NCI-H460 (cell line): ENCODE measurements at regions not wholly inside any gene's neighbourhood (a gene's known extent, or its start where the extent isn't known, plus 50 kb on each side); places are given as distances from the start of the nearest gene placed in this dataset.

Experiments used
- DNase-seq: peaks from one replicate; pipeline ENCODE4 v3.0.0-alpha.2; 2016; ENCODE audit warnings: low read depth; ENCODE audit errors: extremely low read depth
- small RNA-seq, 2 experiments: library from RNA; depleted of rRNA; stranded (forward); fragments of <200 nt; gene quantifications; one replicate each; pipeline ENCODE3, GENCODE V24; 2014

DNA sequence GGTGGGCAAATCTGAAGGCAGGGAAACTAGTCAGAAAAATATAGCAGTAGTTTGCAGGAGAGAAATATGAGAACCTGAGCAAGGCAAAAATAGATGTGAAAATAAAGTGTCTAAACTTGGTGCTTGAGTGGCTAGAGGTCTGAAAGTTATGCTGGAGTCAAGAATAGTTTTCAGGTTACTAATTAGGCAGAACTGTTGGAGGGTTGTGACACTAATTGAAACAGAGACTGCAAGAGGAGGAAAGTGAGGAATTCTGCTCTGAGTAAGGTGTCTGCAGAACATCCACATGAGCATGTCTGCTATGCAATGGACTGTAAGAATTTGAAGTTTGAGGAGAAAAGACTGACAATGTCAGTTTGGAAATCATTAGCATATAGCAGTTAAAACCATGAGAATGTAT is 444.0 kb upstream of the LRRTM1 start:
- no peak for DNase-seq

GRCh38 chr2:80737047-80737446 is 432.5 kb upstream of the LRRTM1 start:
- DNase-seq, result no peak

DNA sequence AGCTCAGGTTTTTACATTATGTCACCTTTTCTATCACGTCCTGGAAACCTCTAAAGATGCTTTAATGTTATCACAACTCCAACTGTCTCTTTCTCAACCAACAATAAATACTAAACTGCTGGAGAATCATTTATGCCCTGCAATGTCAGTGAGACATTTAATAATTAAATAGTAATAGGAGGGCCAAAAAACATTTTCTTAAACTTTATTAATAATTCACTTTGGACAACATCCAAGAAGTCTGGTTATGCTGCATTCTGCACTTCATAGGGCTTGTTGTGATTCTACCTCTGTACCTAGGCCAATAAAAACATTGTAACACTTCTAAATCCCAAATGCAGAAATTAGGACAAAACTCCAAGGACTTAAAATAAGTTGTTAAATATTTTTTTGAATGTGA is 420.4 kb upstream of the LRRTM1 start:
- no peak for DNase-seq

DNA sequence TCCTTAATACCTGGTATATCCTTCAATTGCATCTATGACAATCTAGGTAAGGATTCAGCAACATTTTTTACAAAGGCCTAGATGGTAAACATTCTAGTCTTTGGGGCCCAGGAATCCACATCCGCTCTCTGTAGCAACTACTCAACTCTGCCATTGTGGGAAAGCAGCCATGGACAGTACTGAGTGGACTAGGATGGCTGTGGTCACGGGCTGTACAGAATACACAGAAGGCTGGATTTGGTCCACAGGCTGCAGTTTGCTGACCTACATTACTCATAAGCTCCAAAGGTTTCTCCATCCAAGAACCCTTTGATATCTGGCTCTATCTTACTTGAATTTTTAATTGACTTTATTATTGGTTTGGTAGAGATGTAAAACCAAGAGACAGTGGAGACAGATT is 418.3 kb upstream of the LRRTM1 start:
- DNase-seq, result no peak

DNA sequence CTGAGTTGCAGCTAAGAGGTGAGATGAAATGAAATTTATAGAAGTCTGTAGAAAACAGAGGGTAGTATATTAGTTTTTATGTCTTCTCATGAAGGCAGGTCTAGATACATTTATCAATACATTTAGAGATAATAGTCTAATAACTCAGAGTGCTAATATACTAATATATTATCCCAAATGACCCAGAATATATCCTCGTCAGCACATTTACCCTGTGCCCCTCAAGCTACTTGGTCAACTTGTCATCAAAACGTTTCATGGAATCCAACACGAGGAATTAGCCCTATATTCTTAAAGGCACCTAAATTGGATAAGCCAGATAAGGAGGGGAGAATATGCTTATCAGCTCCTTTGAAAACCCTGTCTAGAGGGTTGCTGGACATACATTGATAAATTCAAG is 415.1 kb upstream of the LRRTM1 start:
- no peak for DNase-seq

DNA sequence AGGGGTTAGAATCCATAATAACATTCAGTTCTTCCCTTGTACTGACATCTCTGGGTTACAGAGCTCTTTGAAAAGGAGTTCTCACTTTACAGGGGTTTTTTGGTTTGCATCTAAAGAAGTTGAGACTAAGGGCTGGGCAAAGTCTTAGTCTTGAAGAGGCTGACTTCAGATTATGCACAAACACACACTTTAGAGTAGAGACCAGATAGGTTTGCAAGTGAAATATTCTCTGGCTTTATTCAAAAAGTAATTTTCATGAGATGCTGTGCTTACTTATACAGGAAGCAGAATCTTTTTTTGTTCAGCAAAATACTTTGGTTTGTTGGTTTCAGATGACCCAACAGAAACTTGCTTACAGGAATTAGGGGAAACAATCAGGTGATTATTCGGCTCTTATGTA is 410.9 kb upstream of the LRRTM1 start:
- no peak for DNase-seq

- no peak for DNase-seq
Measured at GRCh38 chr2:80711915-80712314, 407.4 kb upstream of the LRRTM1 start.

- no peak for DNase-seq
Measured at GRCh38 chr2:80706951-80707350, 402.4 kb upstream of the LRRTM1 start.

GRCh38 chr2:80706541-80706940 is 402.0 kb upstream of the LRRTM1 start:
- DNase-seq, result no peak

DNA sequence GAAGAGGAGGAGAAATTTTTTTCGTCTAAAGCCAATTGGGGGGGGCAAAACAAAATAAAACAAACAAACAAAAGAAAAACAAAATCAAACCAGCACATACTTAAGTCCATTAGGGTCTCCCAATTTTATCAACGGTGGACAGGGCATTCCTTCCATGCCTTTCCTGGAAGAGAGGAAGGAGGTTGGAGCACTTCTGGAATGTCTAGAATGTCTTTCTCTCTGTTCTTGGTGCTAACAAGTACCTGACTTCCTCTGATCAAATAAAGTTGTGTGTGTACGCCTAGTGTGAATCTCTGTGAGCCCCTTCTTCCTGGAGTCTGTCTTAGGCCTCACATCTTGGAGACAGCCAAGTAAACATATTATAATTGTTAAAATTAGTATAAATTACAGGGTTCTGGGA is 399.0 kb upstream of the LRRTM1 start:
- no peak for DNase-seq

DNA sequence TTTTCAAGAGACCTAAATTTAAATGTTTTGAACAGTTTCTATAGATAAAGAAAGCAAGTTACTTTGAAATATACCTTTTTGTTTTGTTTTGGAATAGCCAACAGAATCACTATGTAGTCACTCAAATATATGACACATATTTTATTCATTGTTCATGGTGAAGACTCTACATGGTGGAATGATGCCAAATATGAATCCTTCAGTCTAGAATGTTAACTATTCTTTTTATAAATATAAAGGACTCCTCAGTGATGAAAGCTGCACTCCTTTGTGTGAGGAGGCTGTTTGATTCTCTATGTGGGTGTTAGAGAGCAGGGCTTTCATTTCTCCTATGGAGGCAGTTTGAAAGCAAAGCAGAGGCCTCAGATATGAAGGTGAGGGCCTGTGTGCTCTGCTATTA is 396.4 kb upstream of the LRRTM1 start:
- no peak for DNase-seq

Small RNA genes lying in the stretch of these regions (small RNA-seq; reads per million reads assigned to genes)
- gene AC013262.1 (0 to 0.12 reads per million in 2 experiments), gene AC138623.1 (0 reads per million in 2 experiments), gene RF00019 (0 reads per million in 2 experiments), gene RN7SL201P (0 reads per million in 2 experiments), gene RNA5SP99 (0.25 to 1.8 reads per million in 2 experiments), gene RNU6-1312P (0 reads per million in 2 experiments), gene RNU6-685P (0 reads per million in 2 experiments), gene RPL37P10 (0 reads per million in 2 experiments)
